Endothelial cell of umbilical vein (primary cell): ENCODE measurements at regions not wholly inside any gene's neighbourhood (a gene's known extent, or its start where the extent isn't known, plus 50 kb on each side); places are given as distances from the start of the nearest gene placed in this dataset.

Experiments
- CTCF ChIP-seq, 2 donors: IDR thresholded peaks; 1 replicate in 1 of 2; 2 replicates in 1 of 2; pipeline ENCODE4 v1.5.1; 2011; ENCODE audit warnings: low read length in 2 of 2, mild to moderate bottlenecking in 2 of 2, moderate library complexity in 2 of 2, control low read depth in 1 of 2, inconsistent platforms in 1 of 2, low read depth in 1 of 2; ENCODE audit not compliant: insufficient read depth in 1 of 2; ENCODE audit errors: extremely low read depth in 1 of 2
- EZH2 ChIP-seq: IDR thresholded peaks from 2 replicates; pipeline ENCODE4 v1.6.1; 2012; ENCODE audit warnings: borderline replicate concordance, low read depth, mild to moderate bottlenecking, moderate library complexity, low read length, inconsistent platforms; ENCODE audit not compliant: severe bottlenecking
- POLR2A ChIP-seq: IDR thresholded peaks from 2 replicates; pipeline ENCODE4 v1.6.1; 2012; ENCODE audit warnings: low read depth, mild to moderate bottlenecking, control low read depth, low read length

- no peak for TF ChIP-seq CTCF (IDR thresholded peaks at IDR 0.05; ENCODE audit: extremely low read depth in 1 of 2, insufficient read depth in 1 of 2, low read depth in 1 of 2, low read length in 2 of 2)
- TF ChIP-seq EZH2, result no peak
- no peak for TF ChIP-seq POLR2A
These were observed 248.6 kb upstream of the DEPDC1 start for GRCh38 chr1:68745451-68745850.
